ENCODE measurements at regions not wholly inside any gene's neighbourhood (a gene's known extent, or its start where the extent isn't known, plus 50 kb on each side); places are given as distances from the start of the nearest gene placed in this dataset.

DNA sequence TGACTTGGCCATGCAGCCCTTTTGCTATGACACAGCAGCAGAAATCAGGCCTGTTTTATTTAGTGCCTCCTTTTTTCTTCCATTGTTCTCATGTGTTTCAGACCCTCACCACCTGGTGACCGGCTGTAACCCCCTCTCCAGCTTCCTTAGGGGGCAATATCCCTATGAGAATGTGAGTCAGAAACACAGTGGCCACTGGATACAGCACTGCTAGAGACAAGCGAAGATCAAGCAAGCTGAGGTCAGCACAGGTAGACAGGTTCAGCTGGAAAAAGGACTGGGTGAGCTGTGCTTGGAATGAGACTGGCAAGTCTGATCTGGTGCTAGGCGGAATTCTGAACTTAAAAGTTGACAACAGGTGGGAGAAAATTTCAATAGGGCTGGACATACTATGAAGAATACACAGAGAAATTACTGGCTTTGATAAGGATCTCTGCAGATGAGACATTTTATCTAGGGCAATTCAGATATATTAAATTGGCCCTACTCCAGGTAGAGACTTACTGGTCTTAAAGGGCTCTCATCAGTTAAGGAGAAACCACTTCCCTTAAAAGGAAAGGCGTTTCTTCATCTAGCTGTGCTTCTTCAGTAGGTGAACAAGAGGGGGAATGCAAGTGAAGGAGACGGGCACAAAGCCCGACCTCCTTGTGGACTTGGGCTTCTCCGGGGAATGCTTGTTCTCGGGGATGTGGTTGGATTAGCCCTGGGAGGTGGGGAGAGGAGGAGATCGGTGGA, 83.3 kb downstream of the ERCC5 start:
- no peak for DNase-seq
- Histone ChIP-seq H3K36me3 (no peaks in the 10 kb centered on the region), H3K4me1 (no peaks in the 10 kb centered on the region), H3K9me3 (replicated peaks) (no peaks in the 10 kb centered on the region), H3K4me3 (no peak overlapping the region), H3K27me3 (ENCODE audit: low read depth) (no peaks in the 10 kb centered on the region), H3K27ac (replicated peaks) (no peak overlapping the region)
- intact Hi-C loops (cut with micrococcal nuclease): no loop called here
- TF ChIP-seq CTCF (IDR thresholded peaks at IDR 0.05; ENCODE audit: borderline replicate concordance): no peak

All from left ventricle myocardium inferior (tissue), 1 donor.